Activated CD4-positive, CD25-positive, alpha-beta regulatory T cell (primary cell): ENCODE measurements at regions not wholly inside any gene's neighbourhood (a gene's known extent, or its start where the extent isn't known, plus 50 kb on each side); places are given as distances from the start of the nearest gene placed in this dataset.

Experiments
- DNase-seq, 4 experiments: peaks; one replicate each; lab custom pipeline; 2025; lab: John Stamatoyannopoulos, UW

DNA sequence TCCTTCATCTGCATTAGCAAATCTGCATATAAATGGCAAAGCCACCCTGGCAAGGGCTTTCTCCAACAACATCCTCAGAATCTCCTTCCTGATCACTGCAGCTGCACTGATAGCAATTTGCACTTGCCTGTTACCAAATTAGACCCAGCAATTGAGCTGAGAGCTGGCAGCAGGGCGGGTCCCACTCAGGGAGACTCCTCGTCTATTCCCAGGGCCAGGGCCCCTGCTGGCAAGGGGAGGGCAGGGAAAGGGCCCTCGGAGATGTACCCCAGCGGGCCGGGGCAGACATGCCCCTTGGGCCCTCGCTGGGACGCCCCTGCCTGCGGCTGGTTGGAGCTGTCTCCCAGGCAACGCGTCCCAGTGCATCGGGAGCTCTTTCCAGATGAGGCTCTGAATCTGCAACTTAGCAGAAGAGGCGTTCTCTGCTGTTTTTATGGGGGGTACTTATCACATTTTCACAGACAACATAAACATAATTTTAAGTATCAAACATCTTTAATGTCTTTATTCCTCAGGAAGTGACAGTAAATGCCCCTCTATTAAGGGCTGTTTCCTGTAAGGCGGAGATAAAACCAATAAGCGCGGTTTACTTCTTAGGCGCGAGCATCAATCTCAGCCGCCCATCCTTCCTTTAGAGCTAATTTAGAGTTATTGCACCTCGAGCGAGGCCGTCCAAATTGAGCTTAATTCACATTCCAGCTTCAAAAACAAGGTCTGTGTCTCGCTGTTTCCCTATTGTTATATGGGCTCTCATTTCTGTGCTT, 249.0 kb upstream of the PPP2R2D start:
- no peak for DNase-seq

DNA sequence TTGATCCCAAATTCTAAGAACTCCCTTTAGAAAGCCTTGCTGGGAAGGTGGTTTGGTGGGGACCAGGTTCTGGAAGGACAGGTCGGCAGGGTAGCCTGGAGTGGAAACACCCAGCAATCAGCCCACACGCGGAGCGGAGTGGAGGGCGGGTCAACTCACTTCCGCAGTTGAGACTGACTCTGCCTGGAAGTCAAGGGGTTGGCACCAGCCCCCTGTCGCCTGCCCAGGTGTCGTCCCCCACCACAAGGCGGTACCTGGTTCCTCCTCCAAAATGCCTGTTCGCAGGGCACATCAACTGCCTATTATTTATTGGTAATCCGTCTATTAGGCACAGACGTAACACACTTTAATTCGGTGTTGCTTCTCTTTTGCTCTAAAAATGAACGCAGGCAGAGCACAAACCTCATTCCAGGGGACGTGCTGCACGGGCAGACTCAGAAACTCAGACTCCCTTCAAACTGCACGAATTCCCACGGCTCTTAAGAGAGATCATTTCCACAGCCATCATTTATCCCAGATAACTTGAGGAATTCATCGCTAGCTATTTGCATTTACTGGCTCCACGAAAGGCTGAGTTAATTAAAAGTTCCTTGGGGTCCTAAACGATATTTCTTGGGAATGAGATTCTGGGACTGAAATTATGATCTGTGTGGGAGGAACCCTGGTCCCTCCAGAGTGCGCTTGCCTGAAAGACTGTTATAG, 248.2 kb upstream of the PPP2R2D start:
- no peak for DNase-seq

DNA sequence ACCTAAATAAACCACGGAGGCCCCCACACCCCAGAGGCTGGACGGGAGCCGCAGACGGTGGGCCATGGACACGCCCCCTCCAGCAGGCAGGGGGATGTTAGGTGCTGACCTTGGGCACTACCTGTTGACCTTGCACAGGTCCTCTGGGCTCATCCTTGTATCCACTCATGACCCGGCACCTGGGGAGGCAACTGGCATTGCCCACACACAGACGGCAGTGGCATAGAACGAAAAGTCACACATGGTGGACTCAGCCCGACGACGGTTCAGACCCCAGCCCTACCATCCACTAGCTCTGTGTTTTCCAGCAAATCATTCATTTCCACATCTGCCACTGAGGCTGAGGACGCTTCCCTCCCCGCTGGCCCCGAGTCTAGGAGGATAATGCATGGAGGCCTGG, 247.7 kb upstream of the PPP2R2D start:
- no peak for DNase-seq

DNA sequence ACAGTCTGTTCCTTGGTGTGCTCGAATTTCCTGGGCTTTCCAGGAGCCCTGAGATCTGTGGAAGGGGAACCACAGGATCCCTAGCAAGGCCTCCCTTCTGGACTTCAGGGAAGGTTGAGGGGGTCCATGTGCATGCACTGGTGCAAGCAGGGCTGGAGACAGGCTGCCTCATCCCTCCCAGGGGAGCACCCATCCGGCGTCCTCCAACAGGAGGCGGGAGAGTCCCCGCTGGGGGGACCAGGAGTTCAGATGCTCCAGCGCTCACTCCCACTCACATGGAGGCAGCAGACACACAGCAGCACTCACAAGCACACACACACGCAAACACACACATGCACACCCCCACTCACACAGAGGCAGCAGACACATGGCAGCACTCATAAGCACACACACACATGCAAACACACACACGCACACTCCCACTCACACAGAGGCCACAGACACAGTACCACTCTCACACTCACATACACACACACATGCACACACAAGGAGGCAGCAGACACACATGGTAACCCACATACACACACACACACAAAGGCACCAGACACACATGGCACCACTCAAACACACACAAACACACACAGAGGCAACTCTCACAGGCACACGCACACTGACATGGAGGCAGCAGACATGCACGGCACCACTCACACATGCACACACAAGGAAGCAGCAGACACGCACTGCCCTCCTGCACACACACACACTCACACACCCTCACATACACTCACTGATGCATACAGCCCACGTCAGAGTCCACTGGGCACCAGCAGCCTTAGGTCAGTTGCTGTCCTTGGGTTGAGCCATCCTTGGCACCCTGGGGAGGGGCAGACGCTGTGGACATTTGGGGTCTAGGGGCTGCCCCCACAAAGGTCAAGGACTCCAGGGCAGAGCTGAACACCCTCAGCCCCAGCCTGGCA, 247.0 kb upstream of the PPP2R2D start:
- DNase-seq, result no peak

DNA sequence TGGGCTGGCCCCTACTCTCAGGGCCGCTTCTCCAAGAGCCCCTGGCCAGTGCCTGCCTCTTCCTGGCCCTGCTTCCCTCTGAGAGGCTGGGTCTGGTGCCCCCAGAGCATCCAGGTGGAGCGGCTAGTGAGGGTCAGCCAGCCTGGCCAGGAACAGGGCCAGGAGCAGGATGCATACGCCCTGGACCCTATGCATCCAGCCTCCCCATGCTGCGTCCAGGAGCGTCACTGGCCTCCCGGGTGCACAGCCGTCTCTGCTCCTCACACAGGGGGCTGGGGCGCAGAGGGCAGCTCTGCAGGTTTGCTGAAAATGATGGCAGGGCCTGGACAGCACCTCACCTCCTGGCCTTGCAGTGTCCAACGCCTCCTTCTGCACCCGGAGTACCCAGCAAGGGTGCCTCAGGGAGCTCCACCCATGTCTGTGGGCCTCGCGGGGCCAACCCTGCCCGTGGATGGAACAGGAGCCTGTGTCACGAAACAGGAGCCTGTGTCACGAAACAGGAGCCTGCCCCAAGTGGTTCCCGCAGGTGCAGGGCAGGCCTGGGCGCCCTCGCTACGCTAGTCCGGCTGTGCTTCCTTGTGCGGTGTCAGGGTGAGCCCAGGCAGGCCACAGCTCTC, 246.2 kb upstream of the PPP2R2D start:
- DNase-seq, result no peak

DNA sequence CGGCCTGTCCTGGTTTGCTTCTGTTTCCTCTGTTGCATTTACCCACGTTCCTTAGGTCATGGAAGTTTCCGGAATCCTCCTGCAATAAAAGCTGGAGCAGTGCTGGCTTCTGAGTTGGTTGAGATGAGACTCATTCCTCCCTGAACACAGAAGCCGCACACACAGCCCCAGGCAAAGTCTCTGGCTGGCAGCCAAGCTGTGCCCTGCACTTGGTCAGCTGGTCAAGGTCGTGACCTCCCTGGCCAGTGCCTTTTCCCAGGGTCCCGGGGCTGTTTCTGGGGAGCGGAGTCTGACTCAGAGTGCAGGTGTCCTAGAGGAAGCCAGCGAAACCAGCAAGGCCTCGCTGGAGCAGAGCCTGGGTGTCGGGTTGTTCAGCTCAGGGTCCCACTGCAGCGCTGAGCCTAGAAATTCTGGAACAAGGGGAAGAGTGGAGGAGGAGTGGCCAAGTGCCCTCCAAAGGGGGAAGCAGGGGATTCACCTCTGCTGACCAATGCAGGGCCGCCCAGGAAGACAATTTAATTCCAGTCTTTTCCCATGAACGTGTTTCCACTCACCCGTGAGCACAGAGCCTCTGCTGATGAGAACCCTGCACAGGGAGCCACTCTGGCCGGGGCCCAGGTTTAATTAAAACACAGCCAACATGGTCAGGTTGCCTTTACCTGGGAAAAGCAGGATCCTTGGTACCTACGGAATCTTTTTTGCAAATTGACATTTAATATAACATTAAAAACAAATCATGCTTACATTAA, 245.5 kb upstream of the PPP2R2D start:
- DNase-seq, result no peak

DNA sequence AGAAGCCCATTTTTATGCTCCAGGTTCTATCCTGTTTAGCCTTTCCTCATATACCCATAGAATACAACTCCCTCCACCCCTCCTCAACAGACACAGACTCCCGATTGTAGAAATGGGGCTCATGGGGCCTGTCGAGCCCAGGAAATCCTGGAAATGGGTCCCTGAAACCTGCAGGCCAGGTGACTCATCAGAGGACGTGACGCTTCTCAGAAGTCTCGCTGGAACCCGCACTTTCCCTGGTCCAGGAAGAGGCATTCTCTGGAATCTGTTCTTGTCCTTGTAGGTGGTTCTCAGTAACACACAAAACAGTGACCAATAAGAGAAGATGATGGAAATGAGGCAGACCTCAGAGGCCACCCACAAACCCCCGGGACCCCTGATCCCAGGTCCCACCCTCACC, 244.8 kb upstream of the PPP2R2D start:
- no peak for DNase-seq

DNA sequence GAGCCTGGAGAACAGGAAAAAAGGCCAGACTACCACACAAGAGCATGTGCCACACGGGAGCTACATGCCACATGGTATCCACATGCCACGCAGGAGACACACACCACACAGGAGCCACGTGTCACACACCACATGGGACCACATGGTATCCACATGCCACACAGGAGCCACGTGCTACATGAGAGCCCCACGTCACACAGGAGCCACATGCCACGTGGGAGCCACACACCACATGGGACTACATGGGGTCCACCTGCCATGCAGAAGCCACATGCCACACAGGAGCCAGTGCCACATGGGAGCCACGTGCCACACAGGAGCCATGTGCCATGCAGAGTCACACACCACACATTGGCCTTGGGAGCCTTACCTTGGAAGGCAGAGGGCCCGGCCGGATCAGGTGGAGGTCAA, 244.4 kb upstream of the PPP2R2D start:
- no peak for DNase-seq

DNA sequence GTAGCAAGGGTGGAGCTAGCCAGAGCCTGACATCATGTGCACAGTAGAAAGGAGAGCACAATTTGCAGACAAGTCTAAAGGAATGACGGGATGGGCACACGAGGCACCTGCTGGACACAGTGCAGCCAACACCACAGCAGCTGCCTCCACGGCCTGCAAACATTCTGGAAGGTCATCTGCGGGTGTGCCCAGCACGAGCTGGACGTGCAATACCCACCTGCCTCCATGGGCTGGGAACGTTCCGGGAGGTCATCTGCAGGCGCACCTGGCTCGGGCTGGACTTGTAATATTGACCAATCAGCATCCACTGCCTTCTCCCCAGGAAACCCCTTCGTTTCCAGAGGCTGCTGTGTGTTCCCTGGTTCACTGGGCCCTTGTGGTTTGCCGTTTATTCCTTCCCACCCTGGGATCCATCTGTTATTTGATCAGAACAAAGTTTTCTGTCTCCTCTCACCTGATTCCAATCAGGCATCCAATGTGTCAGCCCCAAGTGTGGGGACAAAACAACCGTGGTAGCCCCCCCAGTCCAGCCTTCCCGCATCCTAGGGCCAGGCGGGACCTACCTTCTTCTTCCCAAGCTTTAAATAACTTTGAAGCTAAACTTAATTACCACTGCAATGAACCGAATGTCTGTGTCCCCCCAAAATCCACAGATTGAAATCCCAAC, 243.4 kb upstream of the PPP2R2D start:
- DNase-seq, result no peak

DNA sequence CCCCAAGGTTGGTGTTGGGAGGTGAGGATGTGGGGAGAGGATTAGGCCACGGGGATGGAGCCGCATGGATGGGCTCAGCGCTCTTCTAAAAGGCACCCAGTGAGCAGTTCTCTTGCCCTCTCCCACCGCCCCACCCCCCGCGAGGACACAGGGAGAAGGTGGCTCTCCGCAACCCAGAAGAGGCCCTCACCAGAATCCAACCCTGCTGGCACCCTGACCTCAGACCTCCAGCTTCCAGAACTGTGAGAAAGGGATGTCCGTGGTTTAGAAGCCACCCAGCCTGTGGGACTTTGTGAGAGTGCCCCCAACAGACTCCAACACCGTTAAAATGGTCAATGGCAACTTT, 242.8 kb upstream of the PPP2R2D start:
- no peak for DNase-seq

DNA sequence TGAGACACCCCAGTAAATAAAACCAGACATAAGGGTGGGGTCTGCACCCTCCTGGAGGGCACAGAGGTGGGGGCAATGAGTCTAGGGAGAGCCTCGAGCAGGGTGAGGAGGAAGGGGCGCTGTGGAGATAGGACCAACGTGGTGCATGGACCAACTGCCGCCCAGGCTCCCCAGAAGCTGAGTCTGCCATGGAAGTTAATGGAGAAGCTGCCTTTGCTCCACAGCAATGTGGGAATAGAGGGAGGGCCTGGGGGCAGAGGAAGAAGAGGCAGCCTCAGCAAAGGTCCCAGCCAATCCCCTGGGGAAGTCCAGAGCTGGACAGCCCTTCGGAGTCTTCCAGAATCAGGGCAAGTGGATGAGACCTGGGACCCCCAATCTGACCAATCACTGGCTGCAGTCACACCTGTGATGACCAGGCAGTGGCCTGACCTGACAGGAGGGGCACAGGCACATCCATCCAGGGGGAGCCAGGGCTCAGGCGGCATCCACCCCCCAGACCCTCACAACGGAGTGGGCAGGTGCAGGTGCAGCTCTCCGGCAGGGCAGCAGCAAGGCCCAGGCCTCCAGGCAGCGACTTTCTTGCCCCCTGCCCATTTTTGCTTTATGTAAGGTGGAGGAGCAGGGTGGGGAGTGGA, 242.2 kb upstream of the PPP2R2D start:
- DNase-seq, result no peak

DNA sequence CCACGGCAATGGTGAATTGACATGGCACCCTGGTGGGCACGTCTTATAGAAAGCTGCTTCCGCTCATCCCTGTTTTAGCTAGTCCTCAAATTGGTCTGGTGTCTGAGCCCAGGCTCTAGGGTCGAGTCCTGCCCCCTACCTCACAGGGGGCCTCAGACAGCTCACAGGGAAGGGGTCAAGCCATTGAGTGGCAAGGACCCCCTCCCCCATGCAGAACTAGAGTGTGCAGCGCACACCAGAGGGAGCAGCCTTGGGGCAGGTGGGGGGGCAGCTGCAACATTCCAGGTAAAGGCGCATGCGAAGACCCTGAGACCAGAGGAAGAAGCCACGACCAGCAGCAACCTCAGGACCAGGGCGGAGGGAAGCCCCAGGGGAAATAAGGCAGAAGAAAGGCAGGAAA, 240.4 kb upstream of the PPP2R2D start:
- DNase-seq, result no peak

DNA sequence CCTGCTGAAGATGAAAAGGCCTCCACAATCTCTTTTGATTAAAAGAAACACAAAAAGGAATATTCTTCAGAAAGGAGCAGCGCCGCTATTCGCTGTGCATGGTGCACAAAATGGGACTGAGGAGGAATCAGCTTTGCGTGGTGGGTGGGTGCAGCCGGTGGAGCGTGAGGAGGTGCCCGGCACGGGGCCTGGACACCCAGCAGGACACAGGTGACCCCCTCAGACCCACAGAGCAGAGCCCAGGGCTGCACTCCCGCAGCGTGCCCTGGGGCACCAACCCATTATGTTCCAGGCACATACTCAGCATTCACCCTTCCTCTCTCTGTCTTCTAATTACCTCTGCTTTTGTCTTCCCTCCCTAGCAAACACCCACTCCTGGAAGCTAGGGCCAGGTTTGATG, 238.0 kb upstream of the PPP2R2D start:
- DNase-seq, result no peak

DNA sequence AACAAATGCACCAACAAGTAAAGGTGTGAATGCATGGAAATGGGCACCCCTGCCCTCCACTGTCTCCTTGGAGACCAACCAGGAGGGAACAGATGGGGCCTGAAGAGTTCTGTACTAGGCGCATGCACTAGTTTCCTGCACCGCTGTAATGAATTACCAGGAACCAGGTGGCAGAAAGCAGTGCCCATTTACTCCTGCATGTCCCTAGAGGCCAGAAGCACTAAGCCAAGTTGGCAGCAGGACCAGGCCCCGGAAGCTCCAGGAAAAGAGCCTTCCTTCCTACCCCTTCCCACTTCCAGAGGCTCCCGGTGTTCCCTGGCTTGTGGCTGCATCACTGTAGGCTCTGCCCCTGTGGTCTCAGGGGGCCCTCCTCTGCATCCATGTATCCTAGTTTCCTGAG, 237.5 kb upstream of the PPP2R2D start:
- DNase-seq, result no peak

DNA sequence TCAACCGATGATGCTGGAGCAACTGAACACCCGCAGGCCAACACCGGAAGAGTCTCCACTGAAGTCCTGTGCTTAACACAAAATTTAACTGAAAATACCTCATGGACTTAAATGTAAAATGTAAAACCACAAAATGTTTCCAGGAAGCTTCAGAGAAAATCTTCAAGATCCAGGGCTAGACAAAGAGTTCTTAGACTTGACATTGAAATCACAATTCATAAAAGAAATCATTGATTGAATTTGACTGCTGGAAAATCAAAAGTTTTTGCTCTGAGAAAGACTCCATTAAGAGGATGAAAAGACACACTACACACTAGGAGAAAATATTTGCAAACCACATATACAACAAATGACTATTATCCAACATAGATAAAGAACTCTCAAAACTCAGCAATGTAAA, 234.7 kb upstream of the PPP2R2D start:
- DNase-seq, result no peak

DNA sequence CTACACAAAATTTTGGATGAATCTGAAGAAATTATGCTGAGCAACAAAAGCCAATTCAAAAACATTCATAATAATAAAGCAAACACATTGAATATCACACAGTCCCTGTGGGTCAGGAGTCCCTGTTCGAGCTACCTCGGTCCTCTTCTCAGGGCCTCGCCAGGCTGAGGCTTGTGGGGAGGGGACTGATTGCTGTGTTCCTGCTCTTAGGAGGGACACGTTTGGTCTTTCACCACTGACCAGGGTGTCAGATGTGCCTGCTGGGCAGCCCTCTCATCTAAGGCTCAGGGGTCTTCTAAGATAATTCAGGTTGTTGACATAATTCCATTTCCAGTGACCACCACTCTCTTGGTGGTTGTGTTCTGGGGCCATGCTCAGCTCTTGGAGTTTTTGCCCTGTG, 233.8 kb upstream of the PPP2R2D start:
- DNase-seq, result no peak

DNA sequence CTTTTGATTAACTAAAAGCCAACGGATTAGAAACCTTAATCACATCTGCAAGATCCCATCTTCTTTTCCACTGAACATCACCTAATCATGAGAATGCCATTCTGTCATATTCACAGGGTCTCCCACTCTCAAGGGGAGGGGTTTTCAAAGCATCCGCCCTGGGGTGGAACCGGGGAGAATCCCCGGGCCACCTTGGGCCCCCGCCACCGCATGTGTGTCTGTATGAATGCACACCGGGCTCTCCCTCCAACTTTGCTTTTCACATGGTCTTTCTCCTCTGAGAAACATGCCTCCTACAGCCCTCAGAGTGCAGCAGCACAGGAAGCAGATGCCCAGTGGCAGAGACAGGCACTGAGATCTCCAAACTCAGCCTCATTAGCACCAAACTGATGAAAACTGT, 233.2 kb upstream of the PPP2R2D start:
- DNase-seq, result no peak

DNA sequence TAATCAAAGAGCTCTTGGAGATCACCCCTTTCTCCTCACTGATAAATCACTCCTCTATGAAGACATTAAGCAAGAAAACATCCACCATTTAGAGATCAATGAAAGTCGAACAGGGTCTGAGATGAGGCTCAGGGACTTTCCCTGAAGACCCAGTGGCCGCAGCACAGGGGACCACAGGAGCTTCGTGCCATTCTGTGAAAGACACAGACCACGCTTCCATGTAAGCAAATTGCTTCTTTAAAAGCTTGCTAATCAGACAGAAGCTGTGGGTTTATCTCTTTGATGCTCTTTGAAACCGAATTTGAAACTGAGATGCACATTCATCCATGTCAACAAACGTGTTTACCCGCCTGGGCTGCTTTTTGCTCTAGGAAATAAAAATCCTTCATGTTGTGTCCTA, 231.9 kb upstream of the PPP2R2D start:
- no peak for DNase-seq

DNA sequence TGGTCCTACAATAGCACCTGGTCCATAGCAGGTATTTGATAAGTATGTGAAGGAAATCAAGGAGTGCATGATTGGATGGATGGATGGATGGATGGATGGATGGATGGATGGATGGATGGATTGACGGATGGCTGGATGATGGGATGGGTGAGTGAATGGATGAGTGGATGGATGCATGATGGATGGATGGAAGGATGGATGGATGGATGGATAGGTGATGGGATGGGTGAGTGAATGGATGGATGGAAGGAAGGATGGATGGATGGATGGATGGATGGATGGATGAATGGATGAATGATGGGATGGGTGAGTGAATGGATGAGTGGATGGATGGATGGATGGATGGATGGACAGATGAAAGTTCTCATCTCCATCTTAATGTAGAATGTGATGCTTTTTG, 231.0 kb upstream of the PPP2R2D start:
- no peak for DNase-seq

DNA sequence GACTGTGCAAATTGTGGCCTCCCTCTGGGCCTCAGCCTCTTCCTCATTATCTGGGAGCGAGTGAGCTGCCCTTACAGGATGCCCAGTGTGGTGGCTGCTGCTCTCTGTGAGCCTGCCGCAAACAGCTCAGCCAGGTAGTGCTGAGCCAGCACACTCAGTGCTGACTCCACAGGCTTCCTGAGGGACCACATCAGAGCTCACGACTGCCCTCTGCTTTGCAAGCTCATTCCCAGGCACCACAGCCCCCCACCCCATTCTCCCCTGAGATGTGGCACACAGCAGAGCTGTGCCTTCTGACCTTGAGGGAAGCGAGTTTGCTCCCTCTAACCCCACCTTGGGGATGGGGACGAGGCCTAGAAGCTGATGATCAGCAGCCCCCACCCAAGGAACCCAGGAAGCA, 230.5 kb upstream of the PPP2R2D start:
- DNase-seq, result no peak

DNA sequence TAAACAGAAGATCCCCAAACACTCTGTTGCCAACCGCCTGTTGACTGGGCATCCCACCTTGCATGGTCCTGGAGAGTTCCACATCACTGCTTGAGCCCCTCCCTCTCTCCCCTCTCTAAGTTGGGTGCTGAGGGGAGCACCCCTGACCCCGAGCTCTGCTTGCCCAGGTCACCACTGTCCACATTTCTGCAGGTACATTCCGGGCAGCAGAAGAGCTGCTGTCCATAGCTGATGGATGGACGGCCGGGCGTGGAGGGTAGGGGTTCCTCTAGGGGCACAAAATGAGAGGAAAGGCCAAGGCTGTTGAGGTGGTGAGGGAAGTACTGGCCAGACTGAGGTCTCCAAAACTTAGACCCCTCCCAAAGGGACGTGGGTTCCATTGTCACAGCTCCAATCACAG, 227.4 kb upstream of the PPP2R2D start:
- DNase-seq, result no peak
